ENCODE measurements at regions not wholly inside any gene's neighbourhood (a gene's known extent, or its start where the extent isn't known, plus 50 kb on each side); places are given as distances from the start of the nearest gene placed in this dataset.
A peak's percentile ranks its signal among the peaks of the same experiment; 100 is the strongest.

DNA sequence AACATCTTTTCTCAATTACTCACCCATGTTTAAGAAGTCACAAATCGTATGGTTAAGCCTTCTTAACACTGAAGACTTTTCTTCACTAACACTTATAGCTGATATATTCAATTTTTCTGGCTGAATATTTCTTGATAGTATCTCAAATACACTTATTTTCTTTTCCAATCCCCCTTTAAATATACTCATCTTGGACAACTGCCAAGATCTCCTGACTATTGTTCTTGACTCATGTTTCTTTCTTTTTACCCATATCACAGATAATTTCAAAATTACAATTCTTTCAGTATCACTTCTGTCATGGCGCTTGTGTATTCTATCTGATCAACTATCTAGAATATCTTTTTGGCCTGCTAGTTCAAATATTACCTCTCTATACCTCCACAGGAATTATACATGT, 954.3 kb upstream of the ACVR2A start:
- H3K36me3 ChIP-seq, result no peaks in the 10 kb centered on the region
- TF ChIP-seq, protein P1, sequence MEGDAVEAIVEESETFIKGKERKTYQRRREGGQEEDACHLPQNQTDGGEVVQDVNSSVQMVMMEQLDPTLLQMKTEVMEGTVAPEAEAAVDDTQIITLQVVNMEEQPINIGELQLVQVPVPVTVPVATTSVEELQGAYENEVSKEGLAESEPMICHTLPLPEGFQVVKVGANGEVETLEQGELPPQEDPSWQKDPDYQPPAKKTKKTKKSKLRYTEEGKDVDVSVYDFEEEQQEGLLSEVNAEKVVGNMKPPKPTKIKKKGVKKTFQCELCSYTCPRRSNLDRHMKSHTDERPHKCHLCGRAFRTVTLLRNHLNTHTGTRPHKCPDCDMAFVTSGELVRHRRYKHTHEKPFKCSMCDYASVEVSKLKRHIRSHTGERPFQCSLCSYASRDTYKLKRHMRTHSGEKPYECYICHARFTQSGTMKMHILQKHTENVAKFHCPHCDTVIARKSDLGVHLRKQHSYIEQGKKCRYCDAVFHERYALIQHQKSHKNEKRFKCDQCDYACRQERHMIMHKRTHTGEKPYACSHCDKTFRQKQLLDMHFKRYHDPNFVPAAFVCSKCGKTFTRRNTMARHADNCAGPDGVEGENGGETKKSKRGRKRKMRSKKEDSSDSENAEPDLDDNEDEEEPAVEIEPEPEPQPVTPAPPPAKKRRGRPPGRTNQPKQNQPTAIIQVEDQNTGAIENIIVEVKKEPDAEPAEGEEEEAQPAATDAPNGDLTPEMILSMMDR (IDR thresholded peaks at IDR 0.05), result no peak
- no peaks in the 10 kb centered on the region for H3K27me3 ChIP-seq
- H3K27ac ChIP-seq, result no peak overlapping the region
- H3K4me1 ChIP-seq, result no peaks in the 10 kb centered on the region
- no peak for ATAC-seq
- no peak overlapping the region for H3K4me3 ChIP-seq
- intact Hi-C loops (cut with DNase I), result no loop called here
- peaks cover 0 to 3% of the 10 kb centered on the region in 2 donors for H3K9me3 ChIP-seq
- DNase-seq, result no peak

DNA sequence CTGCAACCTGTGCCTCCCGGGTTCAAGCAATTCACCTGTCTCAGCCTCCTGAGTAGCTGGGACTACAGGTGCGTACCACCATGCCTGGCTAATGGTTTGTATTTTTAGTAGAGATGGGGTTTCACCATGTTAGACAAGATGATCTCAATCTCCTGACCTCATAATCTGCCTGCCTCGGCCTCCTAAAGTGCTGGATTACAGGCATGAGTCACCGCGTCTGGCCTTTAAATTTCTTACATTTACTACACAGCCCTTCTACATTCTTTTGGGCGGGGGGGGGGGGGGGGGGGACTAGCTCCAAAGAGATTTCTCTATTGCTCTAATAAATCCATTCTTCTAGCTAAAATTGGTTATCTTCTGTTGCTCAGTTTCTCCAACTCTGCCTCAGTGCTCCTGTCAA, 964.9 kb upstream of the ACVR2A start:
- no peaks in the 10 kb centered on the region for H3K27me3 ChIP-seq

DNA sequence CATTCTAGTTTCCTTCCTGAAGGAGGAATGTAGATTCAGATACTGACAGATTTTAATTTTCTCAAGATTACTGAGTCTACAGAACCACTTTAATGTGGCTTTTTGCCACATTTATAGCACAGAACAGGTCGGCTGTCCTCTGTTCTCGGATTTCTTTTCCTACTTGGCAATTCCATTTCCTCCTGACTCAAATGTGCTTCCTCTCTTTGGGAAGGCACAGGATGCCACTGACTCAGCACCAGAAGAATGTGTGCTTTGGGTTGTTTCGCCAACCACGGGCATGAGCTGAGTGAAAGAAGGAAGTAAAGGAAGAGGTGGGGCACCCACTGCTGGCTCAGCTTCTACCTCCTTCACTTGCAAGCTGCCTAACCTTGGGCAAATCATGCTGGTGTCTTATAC, 970.6 kb upstream of the ACVR2A start:
- H3K36me3 ChIP-seq, result no peaks in the 10 kb centered on the region
- no peaks in the 10 kb centered on the region for H3K9me3 ChIP-seq
- intact Hi-C loops (cut with DNase I), result no loop called here
- peak in 1 of 4 donors; percentile 11 for DNase-seq
- H3K4me1 ChIP-seq, result no peaks in the 10 kb centered on the region
- peak; percentile 80 for ATAC-seq
- no peaks in the 10 kb centered on the region for H3K27me3 ChIP-seq
- no peak overlapping the region for H3K4me3 ChIP-seq
- TF ChIP-seq, protein P1 (IDR thresholded peaks at IDR 0.05), result no peak
- H3K27ac ChIP-seq, result no peak overlapping the region

More for the DNA sequence above, 964.9 kb upstream of the ACVR2A start:
- Histone ChIP-seq H3K27ac (no peak overlapping the region), H3K4me1 (no peaks in the 10 kb centered on the region), H3K4me3 (no peak overlapping the region), H3K9me3 (peaks cover 0 to 12% of the 10 kb centered on the region in 2 donors), H3K36me3 (no peaks in the 10 kb centered on the region)
- TF ChIP-seq, protein P1 (IDR thresholded peaks at IDR 0.05), result no peak
- DNase-seq, result no peak
- ATAC-seq, result no peak
- intact Hi-C loops (cut with DNase I), result no loop called here

DNA sequence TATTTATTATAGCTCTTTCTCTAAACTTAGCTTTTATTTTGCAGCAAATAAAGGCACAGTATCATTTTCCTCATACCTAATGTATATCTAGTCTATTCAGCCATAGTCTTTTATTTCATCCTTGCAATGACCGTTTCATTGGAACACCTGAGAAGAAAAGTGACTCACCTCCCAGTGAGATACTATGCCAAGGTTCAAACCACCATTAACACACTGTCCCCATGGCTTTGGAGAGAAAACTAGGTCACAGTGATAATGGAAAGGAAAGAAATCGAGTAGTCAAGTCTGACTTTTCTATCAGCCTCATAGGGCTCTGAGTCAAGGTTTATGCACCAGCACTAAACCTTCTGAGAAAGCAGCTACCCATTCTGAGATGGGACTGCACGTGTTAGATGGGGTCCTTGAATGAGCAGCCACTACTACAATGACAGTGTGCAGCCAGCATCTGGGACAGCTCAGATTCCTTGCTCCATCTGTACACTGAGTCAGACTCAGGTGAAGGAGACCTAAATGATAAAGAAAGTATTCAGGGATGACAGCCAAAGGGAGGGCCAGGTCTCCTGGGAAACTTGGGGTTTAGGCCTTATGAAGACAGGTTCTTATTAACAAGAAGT, 971.1 kb upstream of the ACVR2A start:
- ATAC-seq (no peak), DNase-seq (no peak)
- intact Hi-C loops (cut with DNase I), result no loop called here
- H3K27ac ChIP-seq, result no peak overlapping the region
- H3K4me1 ChIP-seq, result no peaks in the 10 kb centered on the region
- no peaks in the 10 kb centered on the region for H3K27me3 ChIP-seq
- H3K9me3 ChIP-seq, result no peaks in the 10 kb centered on the region
- TF ChIP-seq, protein P1 (IDR thresholded peaks at IDR 0.05), result no peak
- H3K36me3 ChIP-seq, result no peaks in the 10 kb centered on the region
- H3K4me3 ChIP-seq, result no peak overlapping the region

DNA sequence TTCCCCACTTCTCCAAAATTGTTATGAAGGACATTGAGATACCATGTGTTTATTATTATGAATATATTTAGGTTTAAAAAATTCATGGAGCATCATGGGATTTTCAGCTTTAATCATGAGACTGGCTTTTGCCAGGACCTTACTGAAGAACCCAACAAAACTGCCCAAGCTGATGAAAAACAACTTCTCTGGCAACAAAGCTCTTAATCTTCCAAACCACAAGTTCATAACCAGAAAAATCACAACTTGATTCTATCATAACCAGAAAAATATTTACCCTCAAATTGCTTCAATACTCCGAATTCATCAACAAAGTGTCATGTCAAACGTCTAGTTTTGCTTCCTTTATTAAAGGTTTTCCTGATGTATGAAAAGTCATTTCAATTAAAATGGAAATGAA, 971.8 kb upstream of the ACVR2A start:
- TF ChIP-seq, protein P1 (IDR thresholded peaks at IDR 0.05), result no peak
- DNase-seq, result no peak
- H3K36me3 ChIP-seq, result no peaks in the 10 kb centered on the region
- no peak overlapping the region for H3K4me3 ChIP-seq
- no peaks in the 10 kb centered on the region for H3K4me1 ChIP-seq
- H3K27ac ChIP-seq, result no peak overlapping the region
- no peak for ATAC-seq
- intact Hi-C loops (cut with DNase I), result no loop called here
- no peaks in the 10 kb centered on the region for H3K9me3 ChIP-seq
- H3K27me3 ChIP-seq, result no peaks in the 10 kb centered on the region

All from left lung (tissue), 4 donors.